Skin epidermis (tissue), 12 donors: ENCODE measurements at regions not wholly inside any gene's neighbourhood (a gene's known extent, or its start where the extent isn't known, plus 50 kb on each side); places are given as distances from the start of the nearest gene placed in this dataset.

ENCODE experiments used
- H3K27ac ChIP-seq, 21 experiments: fragments of 200-600 bp; sonication (generic) in 11 of 21; one replicate each; pipeline ENCODE4 v1.5.0; 2020; ENCODE audit warnings: mild to moderate bottlenecking in 3 of 21, inconsistent platforms in 2 of 21, moderate library complexity in 2 of 21
- H3K4me3 ChIP-seq, 7 experiments: fragments of 200-600 bp; sonication (generic) in 2 of 7; one replicate each; pipeline ENCODE4 v1.5.0; 2020; ENCODE audit warnings: inconsistent platforms in 2 of 7, mild to moderate bottlenecking in 2 of 7, moderate library complexity in 1 of 7

DNA sequence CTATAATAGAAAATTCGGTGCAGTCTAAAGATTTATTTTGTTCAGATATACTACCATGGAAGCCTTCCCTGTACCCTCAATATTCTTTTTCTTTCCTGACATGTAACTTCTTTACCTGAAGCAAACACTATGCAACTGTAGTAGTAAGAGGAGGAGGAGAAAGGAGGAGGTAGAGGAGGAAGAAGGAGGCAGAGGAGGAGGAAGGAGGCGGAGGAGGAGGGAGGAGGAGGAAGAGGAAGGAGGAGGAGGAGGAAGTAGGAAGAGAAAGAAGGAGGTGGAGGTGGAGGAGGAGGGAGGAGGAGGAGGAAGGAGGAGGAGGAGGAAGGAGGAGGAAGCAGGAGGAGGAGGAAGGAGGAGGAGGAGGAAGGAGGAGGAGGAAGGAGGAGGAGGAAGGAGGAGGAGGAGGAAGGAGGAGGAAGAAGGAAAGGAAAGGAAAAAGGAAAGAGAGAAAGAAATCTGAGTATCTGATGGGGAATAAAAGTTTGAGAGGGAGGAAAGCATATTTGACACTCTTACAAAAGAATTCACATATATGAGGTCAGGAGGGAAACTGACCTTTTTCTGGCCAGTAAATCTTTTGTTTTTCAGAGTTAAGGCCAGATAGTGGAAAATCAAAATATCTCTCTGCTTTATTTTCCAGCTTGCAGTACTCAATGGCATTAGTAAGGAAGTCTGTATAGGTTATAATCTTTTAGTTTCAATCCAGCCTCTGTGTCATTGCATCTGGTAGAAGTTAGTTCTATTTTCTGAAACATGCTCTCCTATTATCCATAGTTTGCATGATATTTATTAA is 114.5 kb upstream of the LPAR1 start:
- Histone ChIP-seq H3K4me3 (no peak overlapping the region), H3K27ac (no peak overlapping the region)

DNA sequence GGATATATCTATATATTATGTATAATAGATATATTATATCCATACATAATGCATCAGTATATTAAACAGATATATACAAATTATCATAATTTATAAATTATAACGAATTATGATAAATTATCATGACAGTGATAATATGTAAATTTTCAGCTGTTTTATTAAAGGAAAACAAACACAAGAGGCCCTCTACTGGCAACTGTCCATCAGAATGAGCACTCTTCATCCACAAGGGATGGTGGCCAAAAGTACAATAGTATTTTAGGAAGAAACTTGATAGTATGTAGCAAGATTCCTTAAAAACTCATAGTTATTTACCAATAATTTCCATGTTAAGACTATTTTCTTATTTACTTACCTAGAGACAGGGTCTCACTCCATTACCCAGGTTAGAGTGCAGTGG is 113.3 kb upstream of the LPAR1 start:
- Histone ChIP-seq H3K27ac (no peak overlapping the region), H3K4me3 (no peak overlapping the region)

DNA sequence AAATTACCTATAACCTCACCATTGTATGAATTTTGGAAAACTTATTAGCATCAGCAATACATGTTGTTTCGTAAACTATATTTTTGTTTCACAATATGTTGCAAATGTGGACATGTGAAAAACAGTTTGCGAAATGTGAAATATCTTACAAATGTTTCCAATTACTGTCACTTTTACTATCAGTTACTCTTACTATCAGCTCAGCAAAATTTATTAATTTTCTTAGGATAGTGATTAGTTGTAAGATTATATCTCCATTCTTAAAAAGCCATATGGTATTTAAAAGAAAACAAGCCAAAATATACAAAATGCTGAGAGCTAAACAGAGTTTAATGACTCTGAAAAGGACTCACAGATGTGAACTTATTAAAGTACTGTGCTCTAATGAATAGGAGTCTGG is 111.9 kb upstream of the LPAR1 start:
- H3K27ac ChIP-seq, result no peak overlapping the region
- H3K4me3 ChIP-seq, result no peak overlapping the region

DNA sequence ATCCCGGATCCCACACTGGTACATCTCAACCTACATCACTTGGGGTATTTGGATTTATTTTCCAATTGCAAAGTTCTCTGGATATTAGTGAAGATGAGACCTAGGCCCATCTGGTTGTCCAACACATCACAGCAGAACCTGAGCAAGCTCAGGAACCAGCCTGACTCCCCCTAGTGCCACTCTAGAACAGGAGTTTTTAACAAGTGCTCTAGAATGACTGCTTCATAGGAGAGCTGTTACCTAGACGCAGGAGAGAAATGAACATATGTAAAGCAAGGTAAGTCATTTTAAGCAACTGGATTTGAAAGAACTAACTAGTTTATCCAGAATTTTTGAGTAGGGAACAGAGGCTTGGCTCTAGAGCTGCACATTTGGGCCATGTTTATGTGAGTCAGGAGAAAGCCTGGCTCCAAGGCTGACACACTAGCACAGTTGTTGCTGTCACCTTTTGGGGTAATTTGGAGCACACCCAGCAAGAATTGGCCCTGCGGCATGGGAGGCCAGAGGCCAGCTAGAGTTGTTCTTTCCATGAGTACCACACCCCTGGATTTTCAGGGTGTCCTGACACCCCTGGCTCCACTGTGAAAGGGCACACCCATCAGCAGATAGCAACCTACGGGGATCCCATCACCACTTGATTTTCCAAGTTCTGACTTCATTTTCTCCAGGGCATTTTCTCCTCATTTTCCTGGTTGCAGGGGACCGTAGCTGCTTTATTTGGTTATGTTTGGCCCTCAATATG is 110.9 kb upstream of the LPAR1 start:
- Histone ChIP-seq H3K4me3 (no peak overlapping the region), H3K27ac (peak overlapping the region in 1 of 21 experiments; percentile 37)

DNA sequence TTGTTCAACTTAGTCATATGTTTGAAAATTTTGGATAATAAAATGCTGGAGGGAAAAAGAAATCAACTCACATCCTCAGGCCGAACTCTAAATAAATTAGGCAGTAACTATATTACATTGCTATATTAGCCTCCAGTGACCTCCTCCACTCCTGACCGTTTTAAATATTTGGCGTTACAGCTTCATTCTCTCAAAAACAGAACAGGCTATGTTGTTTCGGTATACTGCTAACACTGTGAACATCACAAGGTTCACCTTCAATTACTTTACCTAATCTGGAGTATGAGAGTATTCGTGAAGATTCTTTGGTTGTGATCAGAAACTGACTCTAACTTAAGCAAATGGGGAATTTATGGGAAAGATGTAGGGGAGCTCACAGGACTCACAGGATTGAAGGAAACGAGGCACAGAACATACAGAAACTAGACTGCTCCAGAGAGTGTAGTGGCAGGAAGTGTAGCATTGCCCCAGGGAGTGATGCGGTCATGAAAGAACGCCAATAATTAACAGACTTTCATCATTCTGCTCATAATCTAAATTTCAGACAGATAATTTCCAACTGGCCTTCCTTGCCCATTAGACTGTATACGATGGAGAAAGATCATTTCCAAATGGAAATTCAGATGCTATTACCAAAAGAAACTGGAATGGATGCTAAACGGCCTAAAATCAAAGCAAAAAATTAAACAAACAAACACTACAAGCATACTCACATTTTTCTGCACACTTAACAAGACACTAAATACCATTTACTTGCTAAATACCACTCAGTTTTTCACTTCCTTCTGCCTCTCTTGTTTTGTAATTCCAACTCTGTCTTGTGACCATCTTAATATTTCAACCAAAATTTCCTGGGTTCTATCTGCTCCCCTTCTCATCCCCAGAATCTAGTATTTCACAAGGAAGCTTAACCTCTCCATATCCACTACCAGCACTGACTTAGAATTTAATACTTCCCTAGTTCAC is 110.1 kb upstream of the LPAR1 start:
- Histone ChIP-seq H3K4me3 (no peak overlapping the region), H3K27ac (no peak overlapping the region)

DNA sequence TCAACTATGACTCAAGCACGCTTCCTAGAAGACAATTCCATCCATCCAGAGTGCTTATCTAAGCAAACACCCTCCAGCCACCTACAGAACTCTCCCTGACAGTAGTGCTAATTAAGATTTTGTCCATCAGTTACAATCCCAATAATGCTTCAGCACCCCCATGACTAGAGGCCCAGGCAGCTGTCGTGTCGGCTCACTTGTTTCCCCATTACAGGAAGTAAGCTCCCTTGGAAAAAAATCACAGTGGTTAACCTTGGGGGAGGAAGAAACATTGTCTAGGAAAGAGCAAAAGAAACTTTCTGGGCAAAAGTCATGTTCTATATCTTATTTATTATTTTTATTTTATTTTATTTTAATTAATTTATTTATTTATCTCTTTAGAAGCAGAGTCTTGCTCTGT is 108.8 kb upstream of the LPAR1 start:
- no peak overlapping the region for H3K27ac ChIP-seq
- no peak overlapping the region for H3K4me3 ChIP-seq

DNA sequence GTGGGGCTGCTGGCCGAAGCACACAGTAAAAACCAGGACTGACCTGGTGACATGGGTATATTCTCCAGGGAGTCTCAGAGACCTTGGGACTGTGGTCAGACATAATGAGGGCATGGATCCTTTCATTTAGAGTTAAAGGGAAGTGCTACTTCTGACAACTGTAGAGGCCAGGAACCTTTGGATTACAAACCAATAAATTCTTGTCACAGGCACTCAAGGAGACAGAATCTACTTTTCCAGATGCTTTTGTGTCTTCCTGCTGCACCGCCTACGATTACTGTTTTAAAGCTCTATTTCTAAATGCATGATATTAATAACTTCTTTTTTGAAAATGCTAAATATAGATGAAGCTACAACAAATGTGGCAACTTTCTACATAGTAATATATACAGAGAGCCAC is 106.5 kb upstream of the LPAR1 start:
- no peak overlapping the region for H3K27ac ChIP-seq
- H3K4me3 ChIP-seq, result no peak overlapping the region

DNA sequence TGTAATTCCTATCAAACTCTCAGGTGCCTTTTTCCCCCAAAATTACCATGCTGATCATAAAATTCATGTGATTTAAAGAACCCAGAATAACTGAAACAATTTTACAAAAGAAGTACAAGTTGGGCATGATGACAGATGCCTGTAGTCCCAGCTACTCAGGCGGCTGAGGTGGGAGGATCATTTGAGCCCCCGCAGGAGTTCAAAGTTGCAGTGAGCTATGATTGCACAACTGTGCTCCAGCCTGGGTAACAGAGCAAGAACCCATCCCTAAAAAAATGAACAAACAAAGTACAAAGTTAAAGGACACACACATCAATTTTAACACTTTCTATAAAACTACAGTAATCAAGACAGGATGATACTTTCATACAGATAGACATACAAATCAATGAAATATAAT is 97.9 kb upstream of the LPAR1 start:
- H3K27ac ChIP-seq, result no peak overlapping the region
- no peak overlapping the region for H3K4me3 ChIP-seq

DNA sequence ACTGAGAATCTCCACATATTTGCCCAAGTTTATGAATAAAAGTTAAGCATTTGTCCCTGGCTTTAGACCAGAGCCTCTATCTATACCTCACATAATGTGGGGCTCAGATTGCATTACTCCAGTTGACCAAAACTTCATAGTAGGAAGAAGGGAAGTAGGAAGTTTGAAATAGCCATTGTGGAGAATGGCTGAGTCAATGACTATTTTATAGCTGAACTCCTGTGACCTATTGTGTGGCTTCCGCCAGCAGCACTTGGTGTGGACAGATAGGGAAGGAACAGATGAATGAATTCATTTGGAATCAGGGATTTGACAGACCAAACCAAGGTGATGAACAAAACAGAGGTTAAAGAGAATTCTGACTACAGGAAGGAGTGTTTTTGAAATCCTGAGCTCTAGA is 92.9 kb upstream of the LPAR1 start:
- Histone ChIP-seq H3K4me3 (no peak overlapping the region), H3K27ac (no peak overlapping the region)

DNA sequence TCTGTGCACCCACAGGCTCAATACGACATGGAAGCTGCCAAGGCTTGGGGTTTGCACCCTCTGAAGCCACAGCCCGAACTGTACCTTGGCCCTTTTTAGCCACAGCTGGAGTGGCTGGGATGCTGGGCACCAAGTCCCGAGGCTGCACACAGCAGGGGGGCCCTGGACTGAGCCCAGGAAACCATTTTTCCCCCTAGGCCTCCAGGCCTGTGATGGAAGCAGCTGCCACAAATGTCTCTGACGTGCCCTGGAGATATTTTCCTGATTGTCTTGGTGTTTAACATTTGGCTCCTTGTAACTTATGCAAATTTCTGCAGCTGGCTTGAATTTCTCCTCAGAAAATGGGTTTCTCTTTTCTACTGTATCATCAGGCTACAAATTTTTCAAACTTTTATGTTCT is 82.3 kb upstream of the LPAR1 start:
- no peak overlapping the region for H3K4me3 ChIP-seq
- no peak overlapping the region for H3K27ac ChIP-seq

DNA sequence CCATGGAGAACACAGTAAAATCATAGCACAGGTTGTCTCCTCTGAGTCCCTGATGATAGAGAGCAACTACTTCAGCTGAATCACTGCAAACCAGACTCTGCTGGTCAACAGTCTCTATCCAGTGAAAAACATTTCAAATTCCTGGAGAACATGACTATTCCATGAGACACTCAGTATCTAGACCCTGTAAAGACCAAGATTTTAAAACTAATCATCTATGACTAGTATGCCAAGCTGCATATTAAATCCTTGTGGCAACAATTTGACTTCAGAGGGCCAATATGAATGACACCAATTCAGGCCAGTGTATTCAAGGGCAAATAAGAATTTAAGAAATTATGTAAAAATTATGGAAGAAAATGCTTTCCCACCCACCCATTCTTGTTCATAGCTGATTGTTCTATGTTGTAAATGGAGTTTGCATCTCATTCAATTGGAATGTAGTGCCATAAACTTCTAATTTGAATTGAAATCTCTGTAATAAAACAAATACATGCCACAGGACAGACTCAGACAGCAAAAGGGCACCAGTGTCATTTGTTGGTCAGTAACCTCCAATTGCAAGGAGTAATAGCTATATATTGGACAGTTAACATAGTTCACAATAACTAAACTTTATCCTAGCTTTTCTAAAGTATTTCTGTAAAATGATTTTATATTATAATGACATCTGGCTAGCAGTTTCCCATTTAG is 80.1 kb upstream of the LPAR1 start:
- no peak overlapping the region for H3K4me3 ChIP-seq
- H3K27ac ChIP-seq, result no peak overlapping the region

DNA sequence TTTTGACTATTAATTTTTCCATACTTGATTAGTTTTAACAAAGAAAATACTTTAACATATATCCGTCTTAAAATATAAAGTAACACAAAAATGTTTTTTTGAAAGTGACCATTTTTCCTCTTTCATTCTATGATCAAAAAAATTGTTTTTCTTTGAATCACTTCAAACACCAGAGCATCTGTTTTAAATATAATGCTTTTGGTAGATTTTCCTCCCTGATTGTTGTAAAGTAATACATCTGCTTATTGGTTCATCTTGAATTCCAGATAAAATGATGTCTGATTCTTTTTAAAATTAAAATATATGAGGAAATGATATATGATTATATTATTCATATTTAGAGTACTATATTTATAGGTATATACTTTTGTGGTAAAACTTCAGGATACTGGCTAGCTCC is 76.2 kb upstream of the LPAR1 start:
- Histone ChIP-seq H3K4me3 (no peak overlapping the region), H3K27ac (peak overlapping the region in 2 of 21 experiments; percentile 7 to 71)

DNA sequence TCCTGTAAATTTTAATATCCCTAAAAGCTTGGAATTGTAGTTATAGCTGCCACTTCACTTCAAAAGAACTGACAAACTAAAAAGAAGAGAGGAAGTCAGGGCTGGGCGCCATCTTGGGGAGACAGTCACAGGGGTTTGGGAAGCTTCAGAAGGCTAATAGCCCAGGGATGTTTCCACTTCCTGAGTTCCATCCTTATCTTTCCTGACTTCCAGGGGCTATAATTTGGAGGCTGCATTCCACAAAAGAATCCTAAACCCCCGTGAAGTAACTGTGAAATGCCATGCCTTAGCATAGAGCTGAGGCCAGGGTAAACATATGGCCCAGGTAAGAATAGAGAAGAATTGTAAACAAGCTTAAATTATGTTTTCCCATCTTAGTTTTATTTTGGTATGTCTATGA is 75.4 kb upstream of the LPAR1 start:
- Histone ChIP-seq H3K27ac (peak overlapping the region in 4 of 21 experiments; percentile 7 to 71 (median 28)), H3K4me3 (no peak overlapping the region)

DNA sequence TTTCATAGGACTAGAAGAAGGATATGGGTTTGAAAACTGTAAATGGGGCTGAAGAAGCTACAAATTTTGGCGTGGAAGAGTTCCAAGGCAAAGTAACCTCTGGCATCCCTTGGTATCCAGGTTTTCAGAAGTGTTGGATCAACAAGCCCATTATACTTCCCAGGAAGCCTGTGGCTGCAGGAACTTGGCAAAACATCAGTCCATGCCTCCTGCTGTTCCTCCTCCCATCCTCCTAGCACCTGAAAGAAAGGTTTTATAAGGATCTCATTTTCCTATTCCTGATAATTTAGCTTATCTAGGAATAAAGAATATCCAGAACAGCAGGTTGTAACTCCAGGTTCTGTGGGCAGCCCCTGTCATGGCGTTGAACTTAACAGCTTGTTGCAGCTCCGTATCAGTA is 72.5 kb upstream of the LPAR1 start:
- Histone ChIP-seq H3K4me3 (no peak overlapping the region), H3K27ac (no peak overlapping the region)

DNA sequence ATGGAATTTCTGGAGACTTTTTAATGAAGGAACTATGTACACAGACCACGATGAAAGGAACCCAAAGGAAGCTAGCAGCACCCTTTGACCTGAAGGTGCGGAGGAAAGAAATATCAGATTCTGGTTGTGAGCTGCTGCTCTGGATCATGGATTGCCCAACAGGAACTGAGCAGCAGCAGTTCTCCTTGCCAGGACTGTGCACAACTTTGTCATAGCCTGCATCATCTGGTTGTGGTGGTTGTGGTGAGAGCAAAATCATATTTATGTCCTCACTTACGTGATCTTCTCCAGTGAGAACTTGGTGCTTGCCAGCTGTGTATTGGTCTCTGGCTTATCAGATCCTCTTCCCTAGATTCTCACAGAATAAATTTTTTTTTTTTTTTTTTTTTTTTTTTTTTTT is 70.7 kb upstream of the LPAR1 start:
- Histone ChIP-seq H3K27ac (no peak overlapping the region), H3K4me3 (no peak overlapping the region)

DNA sequence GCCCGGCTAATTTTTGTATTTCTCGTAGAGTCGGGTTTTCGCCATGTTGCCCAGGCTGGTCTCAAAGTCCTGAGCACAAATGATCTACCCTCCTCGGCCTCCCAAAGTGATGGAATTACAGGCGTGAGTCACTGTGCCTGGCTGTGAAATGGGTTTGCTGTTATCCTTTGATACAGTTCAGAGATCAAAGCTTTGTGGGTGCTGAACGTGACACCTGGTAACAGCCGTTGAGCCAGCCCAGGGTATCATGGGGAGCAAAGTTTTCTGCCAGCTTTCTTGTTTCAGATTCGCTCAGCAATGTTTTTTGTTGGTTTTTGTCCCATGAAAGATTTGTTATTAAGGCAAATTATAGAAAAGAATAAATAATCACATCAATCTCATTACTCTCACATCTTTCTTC is 68.9 kb upstream of the LPAR1 start:
- Histone ChIP-seq H3K27ac (no peak overlapping the region), H3K4me3 (no peak overlapping the region)

DNA sequence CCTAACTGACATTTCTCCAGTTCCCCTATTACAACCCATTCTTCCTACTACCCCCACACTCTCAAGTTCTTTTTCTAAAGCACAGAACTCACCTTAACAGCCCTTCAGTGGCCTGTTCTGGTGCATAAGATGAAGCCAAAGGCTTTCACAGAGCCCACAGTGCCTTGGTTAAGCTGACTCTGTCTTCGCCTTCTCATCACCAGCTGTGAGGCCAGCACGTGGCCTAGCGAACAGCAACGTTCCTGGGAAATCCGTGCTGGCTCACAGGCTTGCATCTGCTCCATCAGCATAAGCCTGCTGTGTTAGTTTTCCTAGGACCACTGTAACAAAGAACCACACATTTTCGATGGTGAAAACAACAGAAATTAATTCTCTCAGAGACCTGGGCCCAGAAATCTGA is 67.9 kb upstream of the LPAR1 start:
- H3K4me3 ChIP-seq, result no peak overlapping the region

DNA sequence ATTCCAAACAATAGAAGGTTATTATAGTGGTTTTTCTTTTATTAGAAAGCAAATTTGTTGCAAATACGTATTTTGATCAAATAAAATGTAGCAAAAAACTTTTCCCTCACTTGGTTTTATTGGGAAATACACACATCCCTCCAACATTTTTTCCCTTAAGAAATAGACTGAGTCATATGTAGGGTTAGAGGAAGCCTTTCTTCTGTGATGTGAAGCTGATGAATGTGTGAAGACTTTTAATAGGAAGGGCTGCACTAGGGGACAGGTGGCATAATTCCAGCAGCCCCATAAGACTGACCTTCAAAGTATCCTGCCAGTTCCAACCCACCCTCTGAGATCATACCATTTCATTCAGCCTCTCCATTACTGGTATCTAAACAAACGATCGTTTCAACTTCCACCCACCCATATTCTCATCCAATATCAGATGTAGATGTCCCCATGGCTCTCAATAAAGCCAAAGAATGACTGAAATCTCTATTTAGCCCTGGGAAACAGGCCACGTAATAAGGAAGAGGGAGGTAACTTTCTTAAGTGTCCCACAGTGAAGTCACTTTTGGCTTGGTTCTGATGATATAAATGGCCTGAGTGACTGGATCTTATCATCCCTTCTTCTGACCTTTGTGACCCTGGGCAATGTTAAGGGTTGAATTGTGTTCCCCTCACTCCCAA is 64.7 kb upstream of the LPAR1 start:
- Histone ChIP-seq H3K27ac (peak overlapping the region in 1 of 21 experiments; percentile 24), H3K4me3 (no peak overlapping the region)

More for the DNA sequence above, 67.9 kb upstream of the LPAR1 start:
- no peak overlapping the region for H3K27ac ChIP-seq
